ENCODE measurements at regions not wholly inside any gene's neighbourhood (a gene's known extent, or its start where the extent isn't known, plus 50 kb on each side); places are given as distances from the start of the nearest gene placed in this dataset.

DNA sequence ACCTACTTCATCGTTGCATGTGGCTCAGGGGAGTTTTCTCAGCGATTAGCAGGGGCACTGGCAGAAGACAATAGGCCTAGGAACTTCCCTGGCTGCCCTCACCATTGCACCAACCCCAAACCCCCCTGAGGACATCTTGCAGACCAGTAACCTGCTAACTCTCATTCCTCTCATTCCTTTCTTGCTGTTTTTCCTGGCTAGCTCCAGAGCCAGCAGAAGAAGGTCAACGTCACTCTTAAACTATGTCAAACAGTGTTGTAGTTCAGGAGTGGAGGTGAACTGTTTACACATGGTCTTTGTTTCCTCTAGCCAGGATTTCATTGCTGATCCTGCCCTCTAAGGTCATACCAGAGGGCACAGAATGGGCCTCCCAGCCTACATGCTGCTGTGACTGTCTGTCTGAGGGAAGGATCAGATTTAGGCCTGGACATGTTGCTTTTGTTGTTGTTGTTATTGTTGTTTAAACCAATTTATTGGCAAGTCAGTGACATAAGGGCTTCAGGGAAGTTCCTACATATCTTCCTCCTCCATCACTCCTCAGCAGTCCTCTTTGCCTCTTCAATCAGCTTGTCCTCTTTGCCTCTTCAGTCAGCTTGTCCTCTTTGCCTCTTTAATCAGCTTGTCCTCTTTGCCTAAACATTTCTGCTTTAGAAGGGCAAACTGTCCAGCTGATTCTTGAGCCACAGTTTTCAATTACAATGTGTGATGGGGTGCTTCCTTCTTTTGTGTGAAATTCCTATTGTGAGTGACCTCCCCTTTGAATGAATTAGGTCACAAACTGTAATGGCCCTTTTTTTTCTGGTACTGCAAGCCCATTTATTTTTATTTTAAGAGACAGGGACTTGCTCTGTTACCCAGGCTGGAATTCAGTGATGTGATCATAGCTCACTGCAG lies 471.9 kb upstream of the TNP1 start (continued):
- TF ChIP-seq PCBP2 (optimal IDR thresholded peaks at IDR 0.05; ENCODE audit: low read depth, low read length, poor library complexity, severe bottlenecking) = no peak
- no peak for TF ChIP-seq ZNF746 (CRISPR knock-in tag; IDR thresholded peaks at IDR 0.05)
- TF ChIP-seq ONECUT2 (CRISPR knock-in tag; IDR thresholded peaks at IDR 0.05) = peak; percentile 57
- no peak for TF ChIP-seq SETDB1 (CRISPR knock-in tag; IDR thresholded peaks at IDR 0.05; ENCODE audit: borderline replicate concordance)
- TF ChIP-seq ZNF235 (CRISPR knock-in tag; IDR thresholded peaks at IDR 0.05; ENCODE audit: borderline replicate concordance) = no peak
- TF ChIP-seq ATF1 (CRISPR knock-in tag; IDR thresholded peaks at IDR 0.05) = peak; percentile 78
- TF ChIP-seq ZNF143 (CRISPR knock-in tag; IDR thresholded peaks at IDR 0.05) = no peak
- TF ChIP-seq, protein P1, sequence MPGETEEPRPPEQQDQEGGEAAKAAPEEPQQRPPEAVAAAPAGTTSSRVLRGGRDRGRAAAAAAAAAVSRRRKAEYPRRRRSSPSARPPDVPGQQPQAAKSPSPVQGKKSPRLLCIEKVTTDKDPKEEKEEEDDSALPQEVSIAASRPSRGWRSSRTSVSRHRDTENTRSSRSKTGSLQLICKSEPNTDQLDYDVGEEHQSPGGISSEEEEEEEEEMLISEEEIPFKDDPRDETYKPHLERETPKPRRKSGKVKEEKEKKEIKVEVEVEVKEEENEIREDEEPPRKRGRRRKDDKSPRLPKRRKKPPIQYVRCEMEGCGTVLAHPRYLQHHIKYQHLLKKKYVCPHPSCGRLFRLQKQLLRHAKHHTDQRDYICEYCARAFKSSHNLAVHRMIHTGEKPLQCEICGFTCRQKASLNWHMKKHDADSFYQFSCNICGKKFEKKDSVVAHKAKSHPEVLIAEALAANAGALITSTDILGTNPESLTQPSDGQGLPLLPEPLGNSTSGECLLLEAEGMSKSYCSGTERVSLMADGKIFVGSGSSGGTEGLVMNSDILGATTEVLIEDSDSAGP (CRISPR knock-in tag; IDR thresholded peaks at IDR 0.05; ENCODE audit: borderline replicate concordance) = peak; percentile 17; the same call in 1 of the 2 replicates
- TF ChIP-seq ZSCAN22 (CRISPR knock-in tag; IDR thresholded peaks at IDR 0.05) = no peak
- peak; percentile 96; the same call in 1 of the 2 replicates for TF ChIP-seq ZNF350 (CRISPR knock-in tag; IDR thresholded peaks at IDR 0.05; ENCODE audit: borderline replicate concordance, low read depth)
- peak; percentile 82 for TF ChIP-seq THAP11 (CRISPR knock-in tag; IDR thresholded peaks at IDR 0.05)
- TF ChIP-seq MAF1 (CRISPR knock-in tag; IDR thresholded peaks at IDR 0.05; ENCODE audit: borderline replicate concordance) = no peak
- TF ChIP-seq ZNF572 (CRISPR knock-in tag; IDR thresholded peaks at IDR 0.05) = no peak; the same call in 1 of the 2 replicates
- TF ChIP-seq, protein P2, sequence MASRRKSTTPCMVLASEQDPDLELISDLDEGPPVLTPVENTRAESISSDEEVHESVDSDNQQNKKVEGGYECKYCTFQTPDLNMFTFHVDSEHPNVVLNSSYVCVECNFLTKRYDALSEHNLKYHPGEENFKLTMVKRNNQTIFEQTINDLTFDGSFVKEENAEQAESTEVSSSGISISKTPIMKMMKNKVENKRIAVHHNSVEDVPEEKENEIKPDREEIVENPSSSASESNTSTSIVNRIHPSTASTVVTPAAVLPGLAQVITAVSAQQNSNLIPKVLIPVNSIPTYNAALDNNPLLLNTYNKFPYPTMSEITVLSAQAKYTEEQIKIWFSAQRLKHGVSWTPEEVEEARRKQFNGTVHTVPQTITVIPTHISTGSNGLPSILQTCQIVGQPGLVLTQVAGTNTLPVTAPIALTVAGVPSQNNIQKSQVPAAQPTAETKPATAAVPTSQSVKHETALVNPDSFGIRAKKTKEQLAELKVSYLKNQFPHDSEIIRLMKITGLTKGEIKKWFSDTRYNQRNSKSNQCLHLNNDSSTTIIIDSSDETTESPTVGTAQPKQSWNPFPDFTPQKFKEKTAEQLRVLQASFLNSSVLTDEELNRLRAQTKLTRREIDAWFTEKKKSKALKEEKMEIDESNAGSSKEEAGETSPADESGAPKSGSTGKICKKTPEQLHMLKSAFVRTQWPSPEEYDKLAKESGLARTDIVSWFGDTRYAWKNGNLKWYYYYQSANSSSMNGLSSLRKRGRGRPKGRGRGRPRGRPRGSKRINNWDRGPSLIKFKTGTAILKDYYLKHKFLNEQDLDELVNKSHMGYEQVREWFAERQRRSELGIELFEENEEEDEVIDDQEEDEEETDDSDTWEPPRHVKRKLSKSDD (CRISPR knock-in tag; IDR thresholded peaks at IDR 0.05; ENCODE audit: low read depth) = 0 out of 2 replicates have a peak, but pooled peaks have one; percentile 37
- no peak for TF ChIP-seq ZFP62 (CRISPR knock-in tag; IDR thresholded peaks at IDR 0.05)
- no peak for TF ChIP-seq PRMT3 (CRISPR knock-in tag; IDR thresholded peaks at IDR 0.05; ENCODE audit: borderline replicate concordance, low read depth)
- no peak for TF ChIP-seq ZNF326 (CRISPR knock-in tag; IDR thresholded peaks at IDR 0.05; ENCODE audit: borderline replicate concordance)
- TF ChIP-seq SSRP1 (CRISPR knock-in tag; IDR thresholded peaks at IDR 0.05) = peak; percentile 60; the same call in 1 of the 2 replicates
- TF ChIP-seq RBM39 (IDR thresholded peaks at IDR 0.05; ENCODE audit: low read depth, low read length, poor library complexity, severe bottlenecking) = no peak
- TF ChIP-seq HMGA1 (CRISPR knock-in tag; conservative IDR thresholded peaks at IDR 0.05) = no peak
- TF ChIP-seq, protein P3, sequence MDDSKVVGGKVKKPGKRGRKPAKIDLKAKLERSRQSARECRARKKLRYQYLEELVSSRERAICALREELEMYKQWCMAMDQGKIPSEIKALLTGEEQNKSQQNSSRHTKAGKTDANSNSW (CRISPR knock-in tag; IDR thresholded peaks at IDR 0.05; ENCODE audit: borderline replicate concordance) = no peak
- TF ChIP-seq HNRNPH1 (optimal IDR thresholded peaks at IDR 0.05; ENCODE audit: low read depth, low read length) = no peak
- TF ChIP-seq ZNF138 (CRISPR knock-in tag; IDR thresholded peaks at IDR 0.05; ENCODE audit: low read depth) = no peak
- TF ChIP-seq, protein P4, sequence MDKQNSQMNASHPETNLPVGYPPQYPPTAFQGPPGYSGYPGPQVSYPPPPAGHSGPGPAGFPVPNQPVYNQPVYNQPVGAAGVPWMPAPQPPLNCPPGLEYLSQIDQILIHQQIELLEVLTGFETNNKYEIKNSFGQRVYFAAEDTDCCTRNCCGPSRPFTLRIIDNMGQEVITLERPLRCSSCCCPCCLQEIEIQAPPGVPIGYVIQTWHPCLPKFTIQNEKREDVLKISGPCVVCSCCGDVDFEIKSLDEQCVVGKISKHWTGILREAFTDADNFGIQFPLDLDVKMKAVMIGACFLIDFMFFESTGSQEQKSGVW (CRISPR knock-in tag; IDR thresholded peaks at IDR 0.05; ENCODE audit: borderline replicate concordance) = no peak
- TF ChIP-seq ETV5 (CRISPR knock-in tag; IDR thresholded peaks at IDR 0.05; ENCODE audit: borderline replicate concordance) = peak; percentile 88; the same call in 1 of the 2 replicates
